Fibroblast of lung (primary cell): ENCODE measurements at regions not wholly inside any gene's neighbourhood (a gene's known extent, or its start where the extent isn't known, plus 50 kb on each side); places are given as distances from the start of the nearest gene placed in this dataset.

ENCODE experiments used
- DNase-seq, 2 donors: peaks; one replicate each; pipeline versions ENCODE4 v3.0.0 to v3.0.0-alpha.2; 2010; ENCODE audit warnings: low read depth in 2 of 2
- H2AFZ ChIP-seq: 2 replicates; pipeline ENCODE4 v1.5.1; 2012; ENCODE audit warnings: low read length, control low read depth, inconsistent platforms
- H3K27ac ChIP-seq: 2 replicates; pipeline ENCODE4 v1.5.1; 2011; ENCODE audit warnings: low read length, control low read depth; ENCODE audit not compliant: insufficient read depth
- H3K27me3 ChIP-seq: 2 replicates; pipeline ENCODE4 v1.5.1; 2011; ENCODE audit warnings: mild to moderate bottlenecking, low read length; ENCODE audit not compliant: control insufficient read depth, insufficient read depth
- H3K36me3 ChIP-seq: 2 replicates; pipeline ENCODE4 v1.5.1; 2011; ENCODE audit warnings: low read length; ENCODE audit not compliant: control insufficient read depth, insufficient read depth
- H3K4me1 ChIP-seq: 2 replicates; pipeline ENCODE4 v1.5.1; 2011; ENCODE audit warnings: low read length; ENCODE audit not compliant: control insufficient read depth, insufficient read depth; ENCODE audit errors: extremely low read depth
- H3K4me2 ChIP-seq: 2 replicates; pipeline ENCODE4 v1.5.1; 2011; ENCODE audit warnings: low read length, control low read depth; ENCODE audit not compliant: insufficient read depth; ENCODE audit errors: extremely low read depth
- H3K4me3 ChIP-seq, 4 experiments: fragments of 200-600 bp in 1 of 4; sonication (generic) in 1 of 4; replicated peaks in 1 of 4; 2 replicates each; pipeline ENCODE4 v1.5.1; 2011 to 2016; ENCODE audit warnings: low read length in 4 of 4, low read depth in 3 of 4, mild to moderate bottlenecking in 3 of 4, control low read depth in 2 of 4, inconsistent platforms in 1 of 4, mixed read lengths in 1 of 4; ENCODE audit not compliant: insufficient read depth in 1 of 4; ENCODE audit errors: control extremely low read depth in 1 of 4
- H3K79me2 ChIP-seq: 2 replicates; pipeline ENCODE4 v1.5.1; 2012; ENCODE audit warnings: mild to moderate bottlenecking, low read length, inconsistent platforms; ENCODE audit not compliant: control insufficient read depth, insufficient read depth
- H3K9ac ChIP-seq: 2 replicates; pipeline ENCODE4 v1.5.1; 2011; ENCODE audit warnings: mild to moderate bottlenecking, low read length, control low read depth; ENCODE audit not compliant: insufficient read depth
- H3K9me3 ChIP-seq: 2 replicates; pipeline ENCODE4 v1.5.1; 2012; ENCODE audit warnings: low read depth, low read length; ENCODE audit not compliant: control insufficient read depth, insufficient read depth
- H4K20me1 ChIP-seq: 2 replicates; pipeline ENCODE4 v1.5.1; 2011; ENCODE audit warnings: low read length; ENCODE audit not compliant: control insufficient read depth, insufficient read depth; ENCODE audit errors: extremely low read depth
- EZH2 ChIP-seq: IDR thresholded peaks from 2 replicates; pipeline ENCODE4 v1.5.1; 2012; ENCODE audit warnings: low read length, control low read depth, mild to moderate bottlenecking; ENCODE audit errors: missing control alignments
- TF ChIP-seq, protein P1 (sequence below), 2 donors: IDR thresholded peaks in 1 of 2; conservative IDR thresholded peaks in 1 of 2; 1 replicate in 1 of 2; 2 replicates in 1 of 2; pipeline ENCODE4 v1.5.1; 2011 to 2012; ENCODE audit warnings: low read length in 2 of 2, control low read depth in 1 of 2, inconsistent platforms in 1 of 2, low read depth in 1 of 2, mild to moderate bottlenecking in 1 of 2

DNA sequence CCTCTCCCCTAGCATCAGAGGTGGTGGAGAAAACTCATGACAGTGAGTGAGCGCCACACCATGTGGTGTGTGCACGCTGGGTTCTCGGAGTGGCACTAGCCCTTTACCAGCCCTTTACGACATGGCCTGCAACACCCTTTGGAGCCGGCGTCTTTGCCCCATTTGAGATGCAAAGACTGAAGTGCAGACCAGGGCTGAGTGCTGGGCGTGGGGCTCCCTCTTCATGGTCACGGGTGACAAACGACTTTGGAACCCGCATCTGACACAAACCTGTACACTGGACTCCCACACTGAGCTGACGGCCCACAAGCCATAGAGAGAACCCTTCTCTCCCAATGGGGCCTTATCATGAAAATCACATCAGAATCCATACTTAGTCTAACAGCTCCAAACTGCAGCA lies 76.8 kb upstream of the ALDH1L1 start:
- no peaks in the 10 kb centered on the region for H3K4me1 ChIP-seq
- no peaks in the 10 kb centered on the region for H3K79me2 ChIP-seq
- DNase-seq = no peak
- H3K36me3 ChIP-seq = no peaks in the 10 kb centered on the region
- H2AFZ ChIP-seq = no peak overlapping the region
- H4K20me1 ChIP-seq = no peaks in the 10 kb centered on the region
- no peaks in the 10 kb centered on the region for H3K27me3 ChIP-seq
- no peak for TF ChIP-seq EZH2
- TF ChIP-seq, protein P1, sequence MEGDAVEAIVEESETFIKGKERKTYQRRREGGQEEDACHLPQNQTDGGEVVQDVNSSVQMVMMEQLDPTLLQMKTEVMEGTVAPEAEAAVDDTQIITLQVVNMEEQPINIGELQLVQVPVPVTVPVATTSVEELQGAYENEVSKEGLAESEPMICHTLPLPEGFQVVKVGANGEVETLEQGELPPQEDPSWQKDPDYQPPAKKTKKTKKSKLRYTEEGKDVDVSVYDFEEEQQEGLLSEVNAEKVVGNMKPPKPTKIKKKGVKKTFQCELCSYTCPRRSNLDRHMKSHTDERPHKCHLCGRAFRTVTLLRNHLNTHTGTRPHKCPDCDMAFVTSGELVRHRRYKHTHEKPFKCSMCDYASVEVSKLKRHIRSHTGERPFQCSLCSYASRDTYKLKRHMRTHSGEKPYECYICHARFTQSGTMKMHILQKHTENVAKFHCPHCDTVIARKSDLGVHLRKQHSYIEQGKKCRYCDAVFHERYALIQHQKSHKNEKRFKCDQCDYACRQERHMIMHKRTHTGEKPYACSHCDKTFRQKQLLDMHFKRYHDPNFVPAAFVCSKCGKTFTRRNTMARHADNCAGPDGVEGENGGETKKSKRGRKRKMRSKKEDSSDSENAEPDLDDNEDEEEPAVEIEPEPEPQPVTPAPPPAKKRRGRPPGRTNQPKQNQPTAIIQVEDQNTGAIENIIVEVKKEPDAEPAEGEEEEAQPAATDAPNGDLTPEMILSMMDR (conservative IDR thresholded peaks at IDR 0.05 in 1 of 2, IDR thresholded peaks at IDR 0.05 in 1 of 2; ENCODE audit: low read depth in 1 of 2, low read length in 2 of 2) = no peak
- no peaks in the 10 kb centered on the region for H3K9me3 ChIP-seq
- no peak overlapping the region for H3K4me2 ChIP-seq
- no peak overlapping the region for H3K9ac ChIP-seq
- no peak overlapping the region for H3K4me3 ChIP-seq
- H3K27ac ChIP-seq = no peak overlapping the region

DNA sequence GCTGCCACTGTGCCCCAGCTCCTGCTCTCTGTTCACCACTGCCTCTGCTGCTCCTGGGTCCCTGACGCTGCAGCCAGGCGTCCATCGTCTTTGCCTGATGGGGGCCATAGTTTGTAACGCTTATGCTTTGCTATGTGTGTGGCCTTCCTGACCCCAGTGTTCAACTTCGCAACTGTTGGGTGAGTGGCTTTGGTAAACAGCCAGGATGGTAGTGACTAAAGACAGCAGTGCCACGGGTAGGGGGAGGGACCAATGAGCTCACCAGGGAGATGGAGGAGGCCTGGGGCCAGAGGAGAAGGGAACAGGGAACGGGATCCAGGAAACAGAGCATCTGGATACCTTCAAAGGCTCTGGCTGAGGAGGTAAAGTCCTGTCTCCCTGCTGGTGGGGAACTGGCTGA lies 75.9 kb upstream of the ALDH1L1 start:
- H3K27ac ChIP-seq = no peak overlapping the region
- H3K4me1 ChIP-seq = no peaks in the 10 kb centered on the region
- no peaks in the 10 kb centered on the region for H3K36me3 ChIP-seq
- TF ChIP-seq, protein P1 (conservative IDR thresholded peaks at IDR 0.05 in 1 of 2, IDR thresholded peaks at IDR 0.05 in 1 of 2; ENCODE audit: low read depth in 1 of 2, low read length in 2 of 2) = no peak
- no peak for TF ChIP-seq EZH2
- no peaks in the 10 kb centered on the region for H3K79me2 ChIP-seq
- peak in 1 of 2 donors; percentile 24 for DNase-seq
- no peak overlapping the region for H3K9ac ChIP-seq
- no peak overlapping the region for H3K4me3 ChIP-seq
- no peak overlapping the region for H2AFZ ChIP-seq
- H3K4me2 ChIP-seq = no peak overlapping the region
- no peaks in the 10 kb centered on the region for H4K20me1 ChIP-seq
- no peaks in the 10 kb centered on the region for H3K9me3 ChIP-seq
- no peaks in the 10 kb centered on the region for H3K27me3 ChIP-seq

DNA sequence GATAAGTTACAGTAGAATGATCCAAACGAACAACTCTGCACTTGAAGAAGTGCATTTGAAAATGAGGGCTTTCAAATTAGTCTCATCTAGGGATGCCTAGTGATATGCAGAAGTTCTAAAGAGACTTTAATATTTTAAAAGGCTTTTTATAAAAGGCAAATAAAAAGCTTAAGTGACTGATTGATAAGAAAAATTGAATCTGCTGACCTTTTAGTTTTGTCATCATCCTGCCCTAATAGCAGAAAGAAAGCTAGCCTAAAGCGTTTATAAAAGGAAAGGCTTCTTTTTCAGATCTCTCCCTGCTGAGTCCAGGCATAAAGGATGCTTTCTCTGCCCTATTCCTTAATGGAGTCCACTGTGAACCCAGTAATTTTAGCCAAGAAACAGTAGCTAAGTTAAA lies 72.7 kb upstream of the ALDH1L1 start:
- TF ChIP-seq, protein P1 (conservative IDR thresholded peaks at IDR 0.05 in 1 of 2, IDR thresholded peaks at IDR 0.05 in 1 of 2; ENCODE audit: low read depth in 1 of 2, low read length in 2 of 2) = no peak
- no peak for TF ChIP-seq EZH2
- Histone ChIP-seq H3K79me2 (no peaks in the 10 kb centered on the region), H3K4me3 (no peak overlapping the region), H3K9ac (no peak overlapping the region), H3K36me3 (no peaks in the 10 kb centered on the region), H4K20me1 (no peaks in the 10 kb centered on the region), H3K27ac (no peak overlapping the region), H3K9me3 (no peaks in the 10 kb centered on the region), H2AFZ (no peak overlapping the region), H3K4me2 (no peak overlapping the region), H3K27me3 (no peaks in the 10 kb centered on the region), H3K4me1 (no peaks in the 10 kb centered on the region)
- no peak for DNase-seq
